Neural progenitor cell (in vitro differentiated cells): ENCODE measurements at regions not wholly inside any gene's neighbourhood (a gene's known extent, or its start where the extent isn't known, plus 50 kb on each side); places are given as distances from the start of the nearest gene placed in this dataset.

ENCODE experiments used
- EZH2 ChIP-seq: fragments of 200-600 bp; sonication (generic); IDR thresholded peaks from 2 replicates; pipeline ENCODE4 v1.6.1; 2017; ENCODE audit warnings: antibody characterized with exemption, mild to moderate bottlenecking, moderate library complexity
- EZH2phosphoT487 ChIP-seq: fragments of 200-600 bp; sonication (generic); IDR thresholded peaks from 2 replicates; pipeline ENCODE4 v1.6.1; 2017; ENCODE audit warnings: antibody characterized with exemption
- TF ChIP-seq, protein P1 (sequence below): fragments of 200-600 bp; sonication (generic); IDR thresholded peaks from 2 replicates; pipeline ENCODE4 v1.5.1; 2017; ENCODE audit warnings: antibody characterized with exemption, mild to moderate bottlenecking

DNA sequence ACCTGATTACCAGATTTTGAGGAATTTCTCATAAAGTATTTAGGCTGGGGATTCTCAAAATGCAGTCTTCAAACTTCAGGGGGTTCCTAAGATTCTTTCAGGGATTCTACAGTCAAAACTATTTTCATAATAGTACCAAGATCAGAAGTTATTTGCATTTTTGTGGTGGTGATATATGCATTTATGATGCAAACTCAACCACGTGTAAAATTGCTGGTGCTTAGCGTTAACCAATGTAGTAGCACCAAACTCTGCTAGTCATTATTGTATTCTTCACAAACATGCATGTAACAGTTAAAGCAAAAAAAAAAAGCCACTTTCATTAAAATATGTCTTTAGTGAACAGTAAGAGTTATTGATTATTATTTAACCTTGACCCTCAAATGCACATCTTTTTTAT lies 274.9 kb upstream of the DNAJC19 start:
- TF ChIP-seq EZH2phosphoT487 (no peak), EZH2 (no peak)
- TF ChIP-seq, protein P1, sequence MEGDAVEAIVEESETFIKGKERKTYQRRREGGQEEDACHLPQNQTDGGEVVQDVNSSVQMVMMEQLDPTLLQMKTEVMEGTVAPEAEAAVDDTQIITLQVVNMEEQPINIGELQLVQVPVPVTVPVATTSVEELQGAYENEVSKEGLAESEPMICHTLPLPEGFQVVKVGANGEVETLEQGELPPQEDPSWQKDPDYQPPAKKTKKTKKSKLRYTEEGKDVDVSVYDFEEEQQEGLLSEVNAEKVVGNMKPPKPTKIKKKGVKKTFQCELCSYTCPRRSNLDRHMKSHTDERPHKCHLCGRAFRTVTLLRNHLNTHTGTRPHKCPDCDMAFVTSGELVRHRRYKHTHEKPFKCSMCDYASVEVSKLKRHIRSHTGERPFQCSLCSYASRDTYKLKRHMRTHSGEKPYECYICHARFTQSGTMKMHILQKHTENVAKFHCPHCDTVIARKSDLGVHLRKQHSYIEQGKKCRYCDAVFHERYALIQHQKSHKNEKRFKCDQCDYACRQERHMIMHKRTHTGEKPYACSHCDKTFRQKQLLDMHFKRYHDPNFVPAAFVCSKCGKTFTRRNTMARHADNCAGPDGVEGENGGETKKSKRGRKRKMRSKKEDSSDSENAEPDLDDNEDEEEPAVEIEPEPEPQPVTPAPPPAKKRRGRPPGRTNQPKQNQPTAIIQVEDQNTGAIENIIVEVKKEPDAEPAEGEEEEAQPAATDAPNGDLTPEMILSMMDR, result no peak
